Stomach (tissue), 8 donors: ENCODE measurements at regions not wholly inside any gene's neighbourhood (a gene's known extent, or its start where the extent isn't known, plus 50 kb on each side); places are given as distances from the start of the nearest gene placed in this dataset.

Experiments
- DNase-seq, 2 donors: peaks; one replicate each; pipeline versions ENCODE4 v3.0.0 to v3.0.0-alpha.2; 2013 to 2019
- H3K27ac ChIP-seq, 5 donors: fragments of 200-600 bp in 4 of 5; sonication (generic) in 4 of 5; one replicate each; pipeline ENCODE4 v1.5.1; 2013 to 2019; ENCODE audit warnings: mild to moderate bottlenecking in 1 of 5, moderate library complexity in 1 of 5
- H3K27me3 ChIP-seq, 3 donors: fragments of 200-600 bp; sonication (generic); one replicate each; pipeline ENCODE4 v1.5.1; 2017 to 2019; ENCODE audit warnings: mixed run types in 1 of 3
- H3K36me3 ChIP-seq, 4 donors: fragments of 200-600 bp; sonication (generic); 1 replicate in 3 of 4; 2 replicates in 1 of 4; pipeline ENCODE4 v1.5.1; 2016 to 2019
- H3K4me1 ChIP-seq, 4 donors: fragments of 200-600 bp; sonication (generic); one replicate each; pipeline ENCODE4 v1.5.1; 2016 to 2019
- H3K4me3 ChIP-seq, 4 donors: fragments of 200-600 bp; sonication (generic) in 3 of 4; one replicate each; pipeline ENCODE4 v1.5.1; 2016 to 2019; ENCODE audit warnings: mild to moderate bottlenecking in 1 of 4
- H3K9me3 ChIP-seq, 4 donors: fragments of 200-600 bp; sonication (generic); one replicate each; pipeline ENCODE4 v1.5.1; 2016 to 2019
- CTCF ChIP-seq, 7 experiments: fragments of 450-650 bp in 4 of 7; fragments of 200-600 bp in 3 of 7; sonication (generic) in 3 of 7; IDR thresholded peaks; one replicate each; pipeline ENCODE4 v1.5.1; 2016 to 2019; ENCODE audit warnings: antibody characterized with exemption in 7 of 7, control low read depth in 2 of 7, mild to moderate bottlenecking in 1 of 7
- EP300 ChIP-seq: sonication (generic); formaldehyde crosslinking; IDR thresholded peaks from one replicate; pipeline ENCODE4 v1.6.1; 2017; ENCODE audit warnings: antibody characterized with exemption
- POLR2A ChIP-seq, 4 donors: fragments of 450-650 bp; IDR thresholded peaks; one replicate each; pipeline ENCODE4 v1.6.1; 2016; ENCODE audit warnings: antibody characterized with exemption in 4 of 4, control low read depth in 2 of 4, mild to moderate bottlenecking in 1 of 4, moderate library complexity in 1 of 4
- POLR2AphosphoS5 ChIP-seq, 3 donors: sonication (generic); formaldehyde crosslinking; IDR thresholded peaks; one replicate each; pipeline ENCODE4 v1.6.1; 2016; ENCODE audit warnings: antibody characterized with exemption in 3 of 3
- WGBS, 5 donors: extraction: QIAGEN DNeasy Blood & Tissue Kit in 3 of 5; methylation state at CpG; one replicate each; pipeline versions ENCODE4 v1.1.5 to v1.1.7; 2013 to 2018; 5-methylcytosine and 5-hydroxymethylcytosine counted together
- intact Hi-C: fragments of 100-400 bp; cut with DNase I; formaldehyde crosslinking; loops from one replicate; pipeline ENCODE4 v1.15.1; 2023; ENCODE audit warnings: low total_unique reads
- donor health status: healthy with polysubstance abuse.
- donor health status: Bipolar disorder and iron deficiency.
- donor health status: healthy.

DNA sequence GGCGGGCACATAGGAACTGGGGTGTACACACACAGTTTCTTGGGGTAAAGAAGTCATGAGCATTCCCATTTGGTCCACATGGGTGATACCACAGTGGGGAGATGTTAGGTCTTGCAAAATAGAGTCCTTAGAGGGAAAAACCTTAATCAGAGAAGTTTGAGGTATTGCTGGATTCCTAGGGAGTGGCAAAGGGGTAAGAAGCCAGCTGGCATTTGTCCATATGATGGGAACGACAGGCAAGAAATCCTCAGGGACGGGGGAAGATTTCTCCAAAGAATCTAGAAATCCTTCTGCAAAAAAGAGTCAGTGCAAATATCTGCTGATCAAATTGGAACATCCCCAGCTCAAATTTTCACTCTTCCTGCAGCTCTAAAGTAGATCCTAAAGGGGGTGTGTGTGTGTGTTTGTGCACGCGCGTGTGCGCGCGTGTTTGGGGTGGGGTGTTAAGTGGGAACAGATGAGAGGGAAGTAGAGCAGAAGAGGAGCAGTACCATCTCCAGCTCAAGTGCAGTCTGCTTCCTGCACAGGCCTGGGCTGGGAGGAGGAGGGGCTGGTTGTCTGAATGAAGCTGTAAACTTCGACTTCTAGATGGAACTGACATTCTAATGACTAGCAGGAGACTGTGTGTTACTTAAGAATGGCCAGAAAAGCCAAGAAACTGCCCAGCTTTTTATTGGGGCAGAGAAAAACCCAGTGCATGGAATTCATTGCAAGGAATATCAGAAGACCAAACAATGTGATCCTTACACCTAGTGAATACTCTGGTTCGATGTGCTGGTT, 168.0 kb downstream of the SPP2 start:
- Histone ChIP-seq H3K27ac (no peak overlapping the region), H3K4me1 (no peaks in the 10 kb centered on the region), H3K4me3 (no peak overlapping the region), H3K27me3 (peaks cover 0 to 9% (median 0%) of the 10 kb centered on the region in 3 donors), H3K36me3 (no peaks in the 10 kb centered on the region), H3K9me3 (no peaks in the 10 kb centered on the region)
- TF ChIP-seq EP300 (no peak), POLR2AphosphoS5 (IDR thresholded peaks at IDR 0.05) (no peak), CTCF (IDR thresholded peaks at IDR 0.05) (no peak), POLR2A (IDR thresholded peaks at IDR 0.05) (no peak)
- peak in 1 of 2 donors; percentile 15 for DNase-seq
- 55 to 72% (median 63%) methylated on average over 11 of the region's 11 CpGs for WGBS, 5 donors
- intact Hi-C loops = no loop called here

DNA sequence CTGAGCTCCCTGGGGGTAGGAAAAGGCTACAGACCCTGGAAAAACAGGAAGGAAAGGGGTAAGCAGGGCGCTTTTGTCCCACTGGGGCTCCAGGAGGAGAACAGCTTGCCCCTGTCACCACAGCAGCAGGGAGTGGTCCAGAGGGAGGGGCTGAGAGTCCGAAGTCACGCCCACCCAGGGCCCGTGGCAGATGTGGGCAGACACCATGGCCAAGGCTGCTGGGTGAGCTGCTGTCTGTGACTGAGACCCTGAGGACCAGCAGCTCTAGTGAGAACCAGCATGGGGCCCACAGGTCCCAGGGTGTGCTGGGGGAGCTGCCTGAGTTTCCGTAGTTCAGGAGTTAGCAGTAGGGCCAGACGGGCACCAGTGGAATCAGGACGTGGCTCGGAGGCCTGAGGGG, 162.0 kb downstream of the SPP2 start:
- 69 to 79% (median 76%) methylated on average over 7 to 8 of the region's 8 CpGs for WGBS, 5 donors
- Histone ChIP-seq H3K9me3 (peaks cover 0 to 2% (median 0%) of the 10 kb centered on the region in 4 donors), H3K27me3 (peaks cover 0 to 6% (median 0%) of the 10 kb centered on the region in 3 donors), H3K4me3 (no peak overlapping the region), H3K36me3 (no peaks in the 10 kb centered on the region), H3K4me1 (no peaks in the 10 kb centered on the region), H3K27ac (no peak overlapping the region)
- intact Hi-C loops = no loop called here
- peak in 1 of 2 donors; percentile 17 for DNase-seq
- TF ChIP-seq POLR2A (IDR thresholded peaks at IDR 0.05) = no peak
- TF ChIP-seq EP300 = no peak
- TF ChIP-seq POLR2AphosphoS5 (IDR thresholded peaks at IDR 0.05) = no peak
- TF ChIP-seq CTCF (IDR thresholded peaks at IDR 0.05) = no peak

- Histone ChIP-seq H3K27me3 (no peaks in the 10 kb centered on the region), H3K36me3 (no peaks in the 10 kb centered on the region), H3K4me3 (no peak overlapping the region), H3K4me1 (no peaks in the 10 kb centered on the region), H3K27ac (no peak overlapping the region), H3K9me3 (peaks cover 0 to 8% (median 0%) of the 10 kb centered on the region in 4 donors)
- intact Hi-C loops = no loop called here
- WGBS, 5 donors = 22 to 35% (median 33%) methylated on average over 4 of the region's 4 CpGs
- no peak for TF ChIP-seq EP300
- TF ChIP-seq POLR2AphosphoS5 (IDR thresholded peaks at IDR 0.05) = no peak
- TF ChIP-seq CTCF (IDR thresholded peaks at IDR 0.05) = no peak
- no peak for TF ChIP-seq POLR2A (IDR thresholded peaks at IDR 0.05)
- DNase-seq = peak in 1 of 2 donors; percentile 13
These were observed 161.3 kb downstream of the SPP2 start for GRCh38 chr2:234211797-234212196.

- intact Hi-C loops = no loop called here
- Histone ChIP-seq H3K27me3 (no peaks in the 10 kb centered on the region), H3K36me3 (no peaks in the 10 kb centered on the region), H3K4me1 (peaks cover 0 to 8% (median 3%) of the 10 kb centered on the region in 4 donors), H3K9me3 (peaks cover 0 to 12% (median 2%) of the 10 kb centered on the region in 4 donors), H3K4me3 (no peak overlapping the region), H3K27ac (no peak overlapping the region)
- 94 to 100% (median 96%) methylated on average over 2 of the region's 2 CpGs for WGBS, 5 donors
- no peak for DNase-seq
- no peak for TF ChIP-seq EP300
- TF ChIP-seq CTCF (IDR thresholded peaks at IDR 0.05) = no peak
- TF ChIP-seq POLR2AphosphoS5 (IDR thresholded peaks at IDR 0.05) = no peak
- no peak for TF ChIP-seq POLR2A (IDR thresholded peaks at IDR 0.05)
These were observed 156.2 kb downstream of the SPP2 start for GRCh38 chr2:234206738-234207137.
